ENCODE measurements at regions not wholly inside any gene's neighbourhood (a gene's known extent, or its start where the extent isn't known, plus 50 kb on each side); places are given as distances from the start of the nearest gene placed in this dataset.

- CTCF ChIA-PET: no interaction called here
- no peak for TF ChIP-seq CEBPB (IDR thresholded peaks at IDR 0.05; ENCODE audit: low read depth, low read length)
- no peak for TF ChIP-seq MXI1 (IDR thresholded peaks at IDR 0.05; ENCODE audit: borderline replicate concordance, low read depth, low read length)
- TF ChIP-seq MAFK (IDR thresholded peaks at IDR 0.05; ENCODE audit: low read depth, low read length): no peak
- TF ChIP-seq RFX5 (IDR thresholded peaks at IDR 0.05; ENCODE audit: low read depth, low read length): no peak
- TF ChIP-seq CHD1 (IDR thresholded peaks at IDR 0.05; ENCODE audit: low read depth, low read length): no peak
- no peak for TF ChIP-seq RCOR1 (IDR thresholded peaks at IDR 0.05; ENCODE audit: insufficient replicate concordance, low read length)
- TF ChIP-seq SMC3 (IDR thresholded peaks at IDR 0.05; ENCODE audit: low read depth, low read length): no peak
- TF ChIP-seq BHLHE40 (IDR thresholded peaks at IDR 0.05; ENCODE audit: low read depth, low read length): no peak
- TF ChIP-seq RAD21 (IDR thresholded peaks at IDR 0.05; ENCODE audit: low read length): no peak
- no peak for TF ChIP-seq NFE2L2 (IDR thresholded peaks at IDR 0.05; ENCODE audit: low read depth, low read length)
- no peak for TF ChIP-seq POLR2A (IDR thresholded peaks at IDR 0.05; ENCODE audit: low read depth, low read length)
- TF ChIP-seq FOS (IDR thresholded peaks at IDR 0.05; ENCODE audit: low read depth, low read length): no peak
- TF ChIP-seq, protein P1, sequence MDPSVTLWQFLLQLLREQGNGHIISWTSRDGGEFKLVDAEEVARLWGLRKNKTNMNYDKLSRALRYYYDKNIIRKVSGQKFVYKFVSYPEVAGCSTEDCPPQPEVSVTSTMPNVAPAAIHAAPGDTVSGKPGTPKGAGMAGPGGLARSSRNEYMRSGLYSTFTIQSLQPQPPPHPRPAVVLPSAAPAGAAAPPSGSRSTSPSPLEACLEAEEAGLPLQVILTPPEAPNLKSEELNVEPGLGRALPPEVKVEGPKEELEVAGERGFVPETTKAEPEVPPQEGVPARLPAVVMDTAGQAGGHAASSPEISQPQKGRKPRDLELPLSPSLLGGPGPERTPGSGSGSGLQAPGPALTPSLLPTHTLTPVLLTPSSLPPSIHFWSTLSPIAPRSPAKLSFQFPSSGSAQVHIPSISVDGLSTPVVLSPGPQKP (IDR thresholded peaks at IDR 0.05; ENCODE audit: borderline replicate concordance, low read depth, low read length): no peak
- no peak for TF ChIP-seq MAZ (IDR thresholded peaks at IDR 0.05; ENCODE audit: borderline replicate concordance, low read depth, low read length)
- no peak for TF ChIP-seq CTCF (conservative IDR thresholded peaks at IDR 0.05; ENCODE audit: low read depth, low read length)
- TF ChIP-seq, protein P2, sequence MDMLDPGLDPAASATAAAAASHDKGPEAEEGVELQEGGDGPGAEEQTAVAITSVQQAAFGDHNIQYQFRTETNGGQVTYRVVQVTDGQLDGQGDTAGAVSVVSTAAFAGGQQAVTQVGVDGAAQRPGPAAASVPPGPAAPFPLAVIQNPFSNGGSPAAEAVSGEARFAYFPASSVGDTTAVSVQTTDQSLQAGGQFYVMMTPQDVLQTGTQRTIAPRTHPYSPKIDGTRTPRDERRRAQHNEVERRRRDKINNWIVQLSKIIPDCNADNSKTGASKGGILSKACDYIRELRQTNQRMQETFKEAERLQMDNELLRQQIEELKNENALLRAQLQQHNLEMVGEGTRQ (IDR thresholded peaks at IDR 0.05; ENCODE audit: low read depth, low read length): no peak
- no peak overlapping the region for H4K5ac ChIP-seq (ENCODE audit: low read depth, low read length)
- no peak overlapping the region for H3K9ac ChIP-seq (ENCODE audit: low read depth, low read length)
- intact Hi-C loops (cut with micrococcal nuclease): no loop called here
- H3K23ac ChIP-seq (ENCODE audit: low read depth, low read length): no peak overlapping the region
- H3K4me3 ChIP-seq (ENCODE audit: insufficient read depth, low read depth, low read length): no peak overlapping the region
- no peaks in the 10 kb centered on the region for H3K36me3 ChIP-seq (ENCODE audit: control insufficient read depth, insufficient read depth, low read length)
- no peak overlapping the region for H3K4ac ChIP-seq (ENCODE audit: low read depth, low read length)
- in situ Hi-C loops (cut with MboI; ENCODE audit: low sequenced_read_pairs): no loop called here
- no peak overlapping the region for H2AK9ac ChIP-seq (replicated peaks; ENCODE audit: low read depth, low read length, poor library complexity)
- no peak overlapping the region for H2BK120ac ChIP-seq (ENCODE audit: low read depth, low read length)
- H2BK15ac ChIP-seq (ENCODE audit: low read depth, low read length): no peak overlapping the region
- DNase-seq (no peak), ATAC-seq (ENCODE audit: low read depth) (no peak)
- POLR2A ChIA-PET (ENCODE audit: unreplicated experiment): no interaction called here
- H3K4me2 ChIP-seq (ENCODE audit: low read depth, low read length): no peak overlapping the region
- BruUV-seq (replicated peaks): no TSS peak
- no peaks in the 10 kb centered on the region for H3K4me1 ChIP-seq (ENCODE audit: control insufficient read depth, insufficient read depth, low read length)
- no peaks in the 10 kb centered on the region for H4K20me1 ChIP-seq (ENCODE audit: insufficient read depth, low read length)
- no peak overlapping the region for H4K8ac ChIP-seq (ENCODE audit: low read depth in 2 of 2, low read length in 2 of 2)
- no peak overlapping the region for H2BK5ac ChIP-seq (ENCODE audit: low read depth, low read length, poor library complexity, severe bottlenecking)
- no peaks in the 10 kb centered on the region for H3K9me1 ChIP-seq (ENCODE audit: insufficient read depth, low read length)
- H2AK5ac ChIP-seq (ENCODE audit: low read depth, low read length): no peak overlapping the region
- no peak overlapping the region for H4K91ac ChIP-seq (ENCODE audit: insufficient read depth, low read depth, low read length)
- no peak overlapping the region for H2BK20ac ChIP-seq (ENCODE audit: low read depth, low read length)
- no peak overlapping the region for H3K56ac ChIP-seq (ENCODE audit: extremely low read depth, insufficient read depth, low read length)
- no peak overlapping the region for H3K27ac ChIP-seq (ENCODE audit: insufficient read depth, low read length)
- H3K14ac ChIP-seq (replicated peaks; ENCODE audit: low read depth, low read length): no peak overlapping the region
- H3K18ac ChIP-seq (ENCODE audit: low read depth, low read length): no peak overlapping the region
- H3K79me1 ChIP-seq (ENCODE audit: low read depth in 1 of 2, low read length in 2 of 2): no peaks in the 10 kb centered on the region
- dilution Hi-C loops (cut with HindIII; ENCODE audit: low sequenced_read_pairs, unreplicated experiment): no loop called here
- peaks cover 3% of the 10 kb centered on the region; the same call in 1 of the 2 replicates for H3K27me3 ChIP-seq (ENCODE audit: control insufficient read depth, insufficient read depth, low read length)
- H3K9me3 ChIP-seq (ENCODE audit: control insufficient read depth, insufficient read depth, low read length): no peaks in the 10 kb centered on the region
- no CpG with 5 or more reads among the region's 1 CpG for WGBS, 2 experiments (ENCODE audit: extremely low coverage in 2 of 2, insufficient read length in 1 of 2)
- no peak overlapping the region for H2AFZ ChIP-seq (replicated peaks; ENCODE audit: low read length, poor library complexity)
Measured at GRCh38 chrX:2554891-2555290, 54.1 kb upstream of the DHRSX start.
